ENCODE measurements at regions not wholly inside any gene's neighbourhood (a gene's known extent, or its start where the extent isn't known, plus 50 kb on each side); places are given as distances from the start of the nearest gene placed in this dataset.

DNA sequence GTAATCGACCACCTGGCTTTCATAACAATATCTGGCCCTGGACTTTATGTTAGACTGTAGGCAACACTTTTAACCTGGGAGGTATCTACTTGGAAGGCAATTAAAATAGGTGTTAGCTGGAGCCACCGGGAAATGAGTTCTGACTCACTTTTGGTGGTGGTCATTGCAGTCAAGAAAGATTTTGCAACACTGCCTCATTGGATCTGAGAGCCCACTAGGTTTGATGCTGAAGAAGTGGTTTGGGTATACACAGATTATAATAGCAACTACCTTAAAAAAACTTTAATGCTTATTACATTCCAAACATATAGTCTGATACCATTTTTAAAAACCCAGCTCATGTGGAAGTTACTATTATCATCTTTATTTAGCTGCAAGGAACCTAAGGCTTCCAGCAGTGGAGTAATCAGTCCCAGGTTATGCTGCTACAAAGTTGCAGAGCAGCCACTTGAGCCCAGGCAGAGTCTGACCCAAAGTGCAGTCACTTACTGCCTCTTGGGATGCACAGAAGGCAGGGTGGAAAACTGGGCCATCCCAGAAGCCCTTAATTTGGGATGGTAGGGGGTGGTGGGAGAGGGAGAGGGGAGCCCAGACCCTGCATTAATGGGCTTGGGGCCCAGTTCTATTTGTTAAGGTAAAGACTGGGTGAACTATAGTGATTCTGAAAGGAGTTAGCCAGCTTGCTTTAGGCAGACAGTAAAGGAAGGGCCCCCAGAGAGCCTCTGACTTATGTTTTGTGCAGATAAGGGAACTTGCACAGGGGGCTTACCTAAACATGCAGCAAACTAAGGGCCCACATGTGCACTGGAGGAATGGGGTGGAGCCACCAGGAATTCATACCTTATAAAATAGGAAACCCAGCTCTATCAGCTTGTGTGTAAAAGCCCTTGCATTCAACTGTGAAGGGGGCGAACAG lies 149.4 kb downstream of the SNX19 start:
- H3K9me3 ChIP-seq (ENCODE audit: control insufficient read depth, low read length), result no peaks in the 10 kb centered on the region
- no peak overlapping the region for H3K4me3 ChIP-seq (ENCODE audit: insufficient read depth, low read depth, low read length)
- H3K27ac ChIP-seq (ENCODE audit: insufficient read depth, low read depth, low read length, poor library complexity, severe bottlenecking), result no peak overlapping the region
- no peaks in the 10 kb centered on the region for H3K27me3 ChIP-seq (ENCODE audit: control insufficient read depth, insufficient read depth, low read length, poor library complexity, severe bottlenecking)
- 93 to 96% methylated on average over 3 of the region's 3 CpGs for WGBS, 2 experiments
- peaks cover 5% of the 10 kb centered on the region for H3K4me1 ChIP-seq (ENCODE audit: control insufficient read depth, insufficient read depth, low read length)
- no peaks in the 10 kb centered on the region for H3K36me3 ChIP-seq (ENCODE audit: control insufficient read depth, insufficient read depth, low read length)

DNA sequence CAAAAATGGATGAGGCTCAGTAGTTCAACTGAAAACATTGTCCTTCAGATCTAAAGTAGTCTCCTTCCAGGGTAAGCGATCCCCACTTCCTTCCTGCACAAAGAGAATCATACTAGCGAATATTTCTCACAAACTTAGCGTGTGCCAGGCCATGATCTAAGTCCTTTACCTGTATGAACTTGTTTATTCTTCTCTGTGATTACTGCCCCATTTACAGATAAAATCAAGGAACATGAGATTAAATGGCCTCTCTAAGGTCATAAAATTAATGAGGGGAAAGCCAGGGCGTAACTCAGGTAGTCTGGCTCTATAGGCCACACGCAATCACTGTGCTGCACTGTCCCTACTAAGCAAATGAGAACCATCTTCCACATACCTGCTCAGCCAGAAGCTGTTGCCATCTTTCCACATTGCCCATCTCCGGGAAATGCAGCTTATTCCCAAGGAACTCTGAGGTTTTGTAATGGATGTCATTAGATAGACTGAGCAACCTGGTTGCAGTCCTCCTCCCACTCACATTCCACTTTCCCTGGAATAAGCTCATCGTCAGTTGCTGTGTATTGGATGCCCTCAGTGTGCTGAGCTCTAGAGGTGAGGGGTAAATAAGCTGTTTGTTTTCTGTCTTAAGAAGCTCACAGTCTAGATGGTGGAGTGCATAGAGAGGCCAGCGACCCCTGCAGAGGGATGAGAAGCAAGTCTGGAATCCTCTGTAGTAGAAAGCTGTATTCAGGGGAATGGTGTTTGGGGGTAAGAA lies 146.3 kb downstream of the SNX19 start:
- no peak overlapping the region for H3K4me3 ChIP-seq (ENCODE audit: insufficient read depth, low read depth, low read length)
- no peak overlapping the region for H3K27ac ChIP-seq (ENCODE audit: insufficient read depth, low read depth, low read length, poor library complexity, severe bottlenecking)
- H3K4me1 ChIP-seq (ENCODE audit: control insufficient read depth, insufficient read depth, low read length), result no peaks in the 10 kb centered on the region
- no peaks in the 10 kb centered on the region for H3K9me3 ChIP-seq (ENCODE audit: control insufficient read depth, low read length)
- 84 to 85% methylated on average over 8 of the region's 8 CpGs for WGBS, 2 experiments
- H3K36me3 ChIP-seq (ENCODE audit: control insufficient read depth, insufficient read depth, low read length), result no peaks in the 10 kb centered on the region
- no peaks in the 10 kb centered on the region for H3K27me3 ChIP-seq (ENCODE audit: control insufficient read depth, insufficient read depth, low read length, poor library complexity, severe bottlenecking)

- H3K27me3 ChIP-seq (ENCODE audit: control insufficient read depth, insufficient read depth, low read length, poor library complexity, severe bottlenecking), result no peaks in the 10 kb centered on the region
- H3K9me3 ChIP-seq (ENCODE audit: control insufficient read depth, low read length), result no peaks in the 10 kb centered on the region
- no peak overlapping the region for H3K4me3 ChIP-seq (ENCODE audit: insufficient read depth, low read depth, low read length)
- H3K36me3 ChIP-seq (ENCODE audit: control insufficient read depth, insufficient read depth, low read length), result no peaks in the 10 kb centered on the region
- WGBS, 2 experiments, result 80 to 89% methylated on average over 7 of the region's 7 CpGs
- H3K27ac ChIP-seq (ENCODE audit: insufficient read depth, low read depth, low read length, poor library complexity, severe bottlenecking), result no peak overlapping the region
- H3K4me1 ChIP-seq (ENCODE audit: control insufficient read depth, insufficient read depth, low read length), result no peaks in the 10 kb centered on the region
Observed at GRCh38 chr11:130771708-130772107, 144.6 kb downstream of the SNX19 start.

DNA sequence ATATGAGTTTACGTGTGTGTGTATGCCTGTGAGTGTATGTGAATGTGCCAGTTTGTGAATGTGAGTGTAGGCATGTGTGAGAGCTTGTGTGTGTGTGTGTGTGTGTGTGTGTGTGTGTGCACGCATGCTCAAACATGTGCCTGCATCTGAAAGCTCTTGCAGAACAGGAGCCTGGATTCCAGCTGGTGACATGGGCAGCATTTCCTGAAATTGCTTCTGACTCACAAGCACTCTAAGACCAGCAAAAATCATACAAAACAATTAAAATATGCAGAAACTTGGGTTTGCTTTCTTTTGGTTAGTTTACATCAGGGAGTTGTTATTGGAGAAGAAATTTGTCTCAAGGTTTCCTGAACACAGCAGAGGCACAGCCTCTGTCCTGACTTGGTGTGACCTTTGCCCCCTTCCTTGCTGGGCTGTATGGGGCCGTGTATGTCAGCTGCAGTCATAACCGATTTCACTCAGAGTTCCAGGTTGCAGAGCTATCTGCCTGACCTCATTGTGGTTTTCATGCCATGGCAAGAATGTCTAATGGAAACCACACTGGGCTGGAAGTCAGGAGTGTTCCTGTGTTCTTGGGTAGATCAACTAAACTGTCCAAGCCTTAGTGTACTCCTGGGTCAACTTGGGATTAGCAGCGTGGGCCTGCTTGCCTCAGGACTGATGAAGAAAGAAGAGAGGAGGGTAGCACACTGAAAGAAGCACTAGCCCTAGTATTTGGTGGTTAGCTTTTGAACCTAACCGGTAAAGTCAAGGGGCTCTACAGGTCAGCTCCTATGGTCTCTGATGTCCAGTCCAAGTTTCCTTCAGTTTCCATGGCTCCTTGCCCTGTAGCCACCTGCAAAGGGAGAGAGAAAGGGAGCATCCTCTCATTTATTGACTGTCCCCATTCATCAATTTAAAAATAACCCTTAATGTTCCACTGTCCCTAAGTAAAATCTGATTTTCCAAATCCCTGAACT lies 143.7 kb downstream of the SNX19 start:
- Histone ChIP-seq H3K27me3 (ENCODE audit: control insufficient read depth, insufficient read depth, low read length, poor library complexity, severe bottlenecking) (no peaks in the 10 kb centered on the region), H3K4me1 (ENCODE audit: control insufficient read depth, insufficient read depth, low read length) (no peaks in the 10 kb centered on the region), H3K4me3 (ENCODE audit: insufficient read depth, low read depth, low read length) (no peak overlapping the region), H3K36me3 (ENCODE audit: control insufficient read depth, insufficient read depth, low read length) (no peaks in the 10 kb centered on the region), H3K9me3 (ENCODE audit: control insufficient read depth, low read length) (no peaks in the 10 kb centered on the region), H3K27ac (ENCODE audit: insufficient read depth, low read depth, low read length, poor library complexity, severe bottlenecking) (no peak overlapping the region)
- 75 to 76% methylated on average over 6 of the region's 6 CpGs for WGBS, 2 experiments

- H3K9me3 ChIP-seq (ENCODE audit: control insufficient read depth, low read length), result no peaks in the 10 kb centered on the region
- no peak overlapping the region for H3K4me3 ChIP-seq (ENCODE audit: insufficient read depth, low read depth, low read length)
- no peak overlapping the region for H3K27ac ChIP-seq (ENCODE audit: insufficient read depth, low read depth, low read length, poor library complexity, severe bottlenecking)
- no peaks in the 10 kb centered on the region for H3K4me1 ChIP-seq (ENCODE audit: control insufficient read depth, insufficient read depth, low read length)
- WGBS, 2 experiments, result 87 to 95% methylated on average over 5 of the region's 5 CpGs
- H3K27me3 ChIP-seq (ENCODE audit: control insufficient read depth, insufficient read depth, low read length, poor library complexity, severe bottlenecking), result no peaks in the 10 kb centered on the region
- no peaks in the 10 kb centered on the region for H3K36me3 ChIP-seq (ENCODE audit: control insufficient read depth, insufficient read depth, low read length)
Observed at GRCh38 chr11:130773244-130773820, 142.9 kb downstream of the SNX19 start.

- H3K27ac ChIP-seq (ENCODE audit: insufficient read depth, low read depth, low read length, poor library complexity, severe bottlenecking), result no peak overlapping the region
- H3K36me3 ChIP-seq (ENCODE audit: control insufficient read depth, insufficient read depth, low read length), result no peaks in the 10 kb centered on the region
- 94 to 95% methylated on average over 3 of the region's 3 CpGs for WGBS, 2 experiments
- H3K4me1 ChIP-seq (ENCODE audit: control insufficient read depth, insufficient read depth, low read length), result no peaks in the 10 kb centered on the region
- H3K9me3 ChIP-seq (ENCODE audit: control insufficient read depth, low read length), result no peaks in the 10 kb centered on the region
- H3K4me3 ChIP-seq (ENCODE audit: insufficient read depth, low read depth, low read length), result no peak overlapping the region
- H3K27me3 ChIP-seq (ENCODE audit: control insufficient read depth, insufficient read depth, low read length, poor library complexity, severe bottlenecking), result no peaks in the 10 kb centered on the region
Observed at GRCh38 chr11:130774703-130775102, 141.6 kb downstream of the SNX19 start.

- no peak overlapping the region for H3K4me3 ChIP-seq (ENCODE audit: insufficient read depth, low read depth, low read length)
- H3K9me3 ChIP-seq (ENCODE audit: control insufficient read depth, low read length), result no peaks in the 10 kb centered on the region
- H3K4me1 ChIP-seq (ENCODE audit: control insufficient read depth, insufficient read depth, low read length), result peaks cover 4% of the 10 kb centered on the region
- H3K27me3 ChIP-seq (ENCODE audit: control insufficient read depth, insufficient read depth, low read length, poor library complexity, severe bottlenecking), result no peaks in the 10 kb centered on the region
- no peak overlapping the region for H3K27ac ChIP-seq (ENCODE audit: insufficient read depth, low read depth, low read length, poor library complexity, severe bottlenecking)
- H3K36me3 ChIP-seq (ENCODE audit: control insufficient read depth, insufficient read depth, low read length), result no peaks in the 10 kb centered on the region
- 94 to 95% methylated on average over 6 of the region's 6 CpGs for WGBS, 2 experiments
Observed at GRCh38 chr11:130775306-130776060, 140.8 kb downstream of the SNX19 start.

GRCh38 chr11:130776061-130776419 lies 140.2 kb downstream of the SNX19 start:
- H3K27ac ChIP-seq (ENCODE audit: insufficient read depth, low read depth, low read length, poor library complexity, severe bottlenecking), result no peak overlapping the region
- no peak overlapping the region for H3K4me3 ChIP-seq (ENCODE audit: insufficient read depth, low read depth, low read length)
- no peaks in the 10 kb centered on the region for H3K9me3 ChIP-seq (ENCODE audit: control insufficient read depth, low read length)
- H3K27me3 ChIP-seq (ENCODE audit: control insufficient read depth, insufficient read depth, low read length, poor library complexity, severe bottlenecking), result no peaks in the 10 kb centered on the region
- H3K36me3 ChIP-seq (ENCODE audit: control insufficient read depth, insufficient read depth, low read length), result no peaks in the 10 kb centered on the region
- peaks cover 4% of the 10 kb centered on the region for H3K4me1 ChIP-seq (ENCODE audit: control insufficient read depth, insufficient read depth, low read length)

GRCh38 chr11:130778026-130778425 lies 138.3 kb downstream of the SNX19 start:
- WGBS, 2 experiments, result 93 to 96% methylated on average over 15 of the region's 15 CpGs
- Histone ChIP-seq H3K9me3 (ENCODE audit: control insufficient read depth, low read length) (no peaks in the 10 kb centered on the region), H3K36me3 (ENCODE audit: control insufficient read depth, insufficient read depth, low read length) (no peaks in the 10 kb centered on the region), H3K27ac (ENCODE audit: insufficient read depth, low read depth, low read length, poor library complexity, severe bottlenecking) (no peak overlapping the region), H3K27me3 (ENCODE audit: control insufficient read depth, insufficient read depth, low read length, poor library complexity, severe bottlenecking) (no peaks in the 10 kb centered on the region), H3K4me1 (ENCODE audit: control insufficient read depth, insufficient read depth, low read length) (peaks cover 9% of the 10 kb centered on the region), H3K4me3 (ENCODE audit: insufficient read depth, low read depth, low read length) (no peak overlapping the region)

All from ectodermal cell (in vitro differentiated cells).